ENCODE measurements at regions not wholly inside any gene's neighbourhood (a gene's known extent, or its start where the extent isn't known, plus 50 kb on each side); places are given as distances from the start of the nearest gene placed in this dataset.
A peak's percentile ranks its signal among the peaks of the same experiment; 100 is the strongest.
"Not testable (repeated sequence)": the region's sequence is repeated elsewhere in the genome, so short reads cannot be mapped to it uniquely, and the experiment has no call there.

GRCh38 chr18:70689765-70690164 lies 400.9 kb downstream of the SOCS6 start:
- not testable (repeated sequence) for ATAC-seq (ENCODE audit: low read depth in 2 of 2); H3K4me3 Mint-ChIP-seq; H3K27ac Mint-ChIP-seq; H3K4me1 Mint-ChIP-seq; H3K9me3 Mint-ChIP-seq; DNase-seq; H3K36me3 Mint-ChIP-seq; H3K27me3 Mint-ChIP-seq

GRCh38 chr18:70688286-70688685 lies 399.4 kb downstream of the SOCS6 start:
- no peak for ATAC-seq (ENCODE audit: low read depth in 2 of 2)
- no peaks in the 10 kb centered on the region for H3K27me3 Mint-ChIP-seq
- H3K27ac Mint-ChIP-seq = no peak overlapping the region

GRCh38 chr18:70684821-70685220 lies 396.0 kb downstream of the SOCS6 start:
- peaks cover 0 to 3% (median 0%) of the 10 kb centered on the region in 7 donors for H3K9me3 Mint-ChIP-seq
- DNase-seq (no peak), ATAC-seq (ENCODE audit: low read depth in 2 of 2) (no peak)
- no peak overlapping the region for H3K27ac Mint-ChIP-seq
- no peak overlapping the region for H3K4me3 Mint-ChIP-seq
- no peaks in the 10 kb centered on the region for H3K36me3 Mint-ChIP-seq
- H3K27me3 Mint-ChIP-seq = no peaks in the 10 kb centered on the region
- no peaks in the 10 kb centered on the region for H3K4me1 Mint-ChIP-seq

More at GRCh38 chr18:70688286-70688685, 399.4 kb downstream of the SOCS6 start:
- Mint-ChIP-seq H3K36me3 (no peaks in the 10 kb centered on the region), H3K4me3 (no peak overlapping the region), H3K4me1 (no peaks in the 10 kb centered on the region), H3K9me3 (peaks cover 0 to 5% (median 0%) of the 10 kb centered on the region in 7 donors)
- DNase-seq = no peak

GRCh38 chr18:70683263-70683662 lies 394.4 kb downstream of the SOCS6 start:
- no peak for ATAC-seq (ENCODE audit: low read depth in 2 of 2)
- peak overlapping the region in 1 of 6 donors; percentile 35 for H3K27ac Mint-ChIP-seq
- no peaks in the 10 kb centered on the region for H3K36me3 Mint-ChIP-seq
- no peaks in the 10 kb centered on the region for H3K27me3 Mint-ChIP-seq
- DNase-seq = no peak
- H3K4me1 Mint-ChIP-seq = no peaks in the 10 kb centered on the region
- H3K4me3 Mint-ChIP-seq = no peak overlapping the region
- H3K9me3 Mint-ChIP-seq = peaks cover 0 to 3% (median 0%) of the 10 kb centered on the region in 7 donors

- Mint-ChIP-seq H3K27me3 (no peaks in the 10 kb centered on the region), H3K4me1 (peaks cover 8 to 25% (median 23%) of the 10 kb centered on the region in 3 donors), H3K27ac (peak overlapping the region in 1 of 6 donors; percentile 29), H3K4me3 (no peak overlapping the region), H3K9me3 (peaks cover 0 to 7% (median 0%) of the 10 kb centered on the region in 7 donors), H3K36me3 (no peaks in the 10 kb centered on the region)
- no peak for DNase-seq
- ATAC-seq (ENCODE audit: low read depth in 2 of 2) = no peak
Measured at GRCh38 chr18:70674896-70675295, 386.1 kb downstream of the SOCS6 start.

GRCh38 chr18:70673831-70674230 lies 385.0 kb downstream of the SOCS6 start:
- Mint-ChIP-seq H3K27me3 (no peaks in the 10 kb centered on the region), H3K27ac (peak overlapping the region in 2 of 6 donors; percentile 5 to 84), H3K36me3 (no peaks in the 10 kb centered on the region), H3K4me1 (peaks cover 8 to 25% (median 23%) of the 10 kb centered on the region in 3 donors), H3K4me3 (peak overlapping the region in 2 of 8 donors; percentile 1 to 32), H3K9me3 (peaks cover 0 to 13% (median 3%) of the 10 kb centered on the region in 7 donors)
- no peak for DNase-seq
- no peak for ATAC-seq (ENCODE audit: low read depth in 2 of 2)

- peaks cover 8 to 25% (median 23%) of the 10 kb centered on the region in 3 donors for H3K4me1 Mint-ChIP-seq
- H3K27ac Mint-ChIP-seq = peak overlapping the region in 2 of 6 donors; percentile 6 to 46
- ATAC-seq (ENCODE audit: low read depth in 2 of 2) (peak; percentile 36 to 38), DNase-seq (peak; percentile 7)
- peaks cover 0 to 13% (median 6%) of the 10 kb centered on the region in 7 donors for H3K9me3 Mint-ChIP-seq
- peak overlapping the region in 5 of 8 donors; percentile 4 to 44 (median 34) for H3K4me3 Mint-ChIP-seq
- no peaks in the 10 kb centered on the region for H3K27me3 Mint-ChIP-seq
- H3K36me3 Mint-ChIP-seq = no peaks in the 10 kb centered on the region
Measured at GRCh38 chr18:70672581-70672980, 383.7 kb downstream of the SOCS6 start.

- peaks cover 0 to 13% (median 6%) of the 10 kb centered on the region in 7 donors for H3K9me3 Mint-ChIP-seq
- H3K27ac Mint-ChIP-seq = peak overlapping the region in 1 of 6 donors; percentile 22
- H3K36me3 Mint-ChIP-seq = no peaks in the 10 kb centered on the region
- peaks cover 8 to 25% (median 23%) of the 10 kb centered on the region in 3 donors for H3K4me1 Mint-ChIP-seq
- ATAC-seq (ENCODE audit: low read depth in 2 of 2) (peak in 1 of 2 donors; percentile 18), DNase-seq (no peak)
- H3K27me3 Mint-ChIP-seq = no peaks in the 10 kb centered on the region
- peak overlapping the region in 4 of 8 donors; percentile 8 to 44 (median 34) for H3K4me3 Mint-ChIP-seq
Measured at GRCh38 chr18:70671889-70672565, 383.2 kb downstream of the SOCS6 start.

GRCh38 chr18:70666936-70667335 lies 378.1 kb downstream of the SOCS6 start:
- Mint-ChIP-seq H3K27me3 (no peaks in the 10 kb centered on the region), H3K4me3 (no peak overlapping the region), H3K9me3 (peaks cover 4 to 13% (median 6%) of the 10 kb centered on the region in 7 donors), H3K36me3 (no peaks in the 10 kb centered on the region), H3K27ac (no peak overlapping the region), H3K4me1 (peaks cover 4 to 8% (median 5%) of the 10 kb centered on the region in 3 donors)
- DNase-seq (no peak), ATAC-seq (ENCODE audit: low read depth in 2 of 2) (no peak)

GRCh38 chr18:70663141-70663540 lies 374.3 kb downstream of the SOCS6 start:
- H3K4me1 Mint-ChIP-seq = peaks cover 4 to 9% (median 5%) of the 10 kb centered on the region in 3 donors
- no peak for DNase-seq
- no peak for ATAC-seq (ENCODE audit: low read depth in 2 of 2)

GRCh38 chr18:70662588-70662987 lies 373.7 kb downstream of the SOCS6 start:
- Mint-ChIP-seq H3K36me3 (no peaks in the 10 kb centered on the region), H3K27me3 (no peaks in the 10 kb centered on the region), H3K4me1 (peaks cover 4 to 9% (median 5%) of the 10 kb centered on the region in 3 donors), H3K4me3 (no peak overlapping the region), H3K27ac (no peak overlapping the region), H3K9me3 (peaks cover 0 to 8% (median 0%) of the 10 kb centered on the region in 7 donors)
- no peak for DNase-seq
- no peak for ATAC-seq (ENCODE audit: low read depth in 2 of 2)

More at GRCh38 chr18:70663141-70663540, 374.3 kb downstream of the SOCS6 start:
- Mint-ChIP-seq H3K27me3 (no peaks in the 10 kb centered on the region), H3K4me3 (no peak overlapping the region), H3K36me3 (no peaks in the 10 kb centered on the region), H3K27ac (no peak overlapping the region), H3K9me3 (peaks cover 0 to 8% (median 0%) of the 10 kb centered on the region in 7 donors)

- H3K4me3 Mint-ChIP-seq = peak overlapping the region in 2 of 8 donors; percentile 8 to 41
- H3K27me3 Mint-ChIP-seq = no peaks in the 10 kb centered on the region
- H3K4me1 Mint-ChIP-seq = peaks cover 4 to 9% (median 5%) of the 10 kb centered on the region in 3 donors
- H3K36me3 Mint-ChIP-seq = no peaks in the 10 kb centered on the region
- ATAC-seq (ENCODE audit: low read depth in 2 of 2) = peak in 1 of 2 donors; percentile 41
- peak overlapping the region in 1 of 6 donors; percentile 12 for H3K27ac Mint-ChIP-seq
- DNase-seq = no peak
- peaks cover 0 to 5% (median 0%) of the 10 kb centered on the region in 7 donors for H3K9me3 Mint-ChIP-seq
Measured at GRCh38 chr18:70659036-70659925, 370.4 kb downstream of the SOCS6 start.

GRCh38 chr18:70653671-70654070 lies 364.8 kb downstream of the SOCS6 start:
- Mint-ChIP-seq H3K27ac (no peak overlapping the region), H3K4me3 (no peak overlapping the region)
- DNase-seq = no peak

More at GRCh38 chr18:70653671-70654070, 364.8 kb downstream of the SOCS6 start:
- ATAC-seq (ENCODE audit: low read depth in 2 of 2) = no peak
- peaks cover 0 to 9% (median 6%) of the 10 kb centered on the region in 7 donors for H3K9me3 Mint-ChIP-seq
- no peaks in the 10 kb centered on the region for H3K27me3 Mint-ChIP-seq
- no peaks in the 10 kb centered on the region for H3K4me1 Mint-ChIP-seq
- no peaks in the 10 kb centered on the region for H3K36me3 Mint-ChIP-seq
